ENCODE measurements at regions not wholly inside any gene's neighbourhood (a gene's known extent, or its start where the extent isn't known, plus 50 kb on each side); places are given as distances from the start of the nearest gene placed in this dataset.

GRCh38 chr1:121483234-121483633, 298.5 kb downstream of the SRGAP2C start:
- TF ChIP-seq CTCF (IDR thresholded peaks at IDR 0.05) (no peak), POLR2A (IDR thresholded peaks at IDR 0.05) (no peak)

All from uterus (tissue), 2 donors.